NCI-H446 treated with DMSO at 0.1 percent for 48 hours (cell line): ENCODE measurements at regions not wholly inside any gene's neighbourhood (a gene's known extent, or its start where the extent isn't known, plus 50 kb on each side); places are given as distances from the start of the nearest gene placed in this dataset.

Experiments
- DNase-seq: peaks from one replicate; lab custom pipeline; 2025; lab: John Stamatoyannopoulos, UW

GRCh38 chr21:14869984-14870852 lies 194.6 kb downstream of the NRIP1 start:
- DNase-seq = no peak

GRCh38 chr21:14866859-14867765 lies 197.7 kb downstream of the NRIP1 start:
- no peak for DNase-seq

- DNase-seq = no peak
These were observed 200.4 kb downstream of the NRIP1 start for GRCh38 chr21:14864211-14865021.

GRCh38 chr21:14863745-14864210 lies 201.0 kb downstream of the NRIP1 start:
- DNase-seq = no peak

- no peak for DNase-seq
These were observed 201.7 kb downstream of the NRIP1 start for GRCh38 chr21:14862794-14863720.

- DNase-seq = no peak
These were observed 206.5 kb downstream of the NRIP1 start for GRCh38 chr21:14858311-14858710.

- DNase-seq = no peak
These were observed 207.3 kb downstream of the NRIP1 start for GRCh38 chr21:14857529-14857928.

- DNase-seq = no peak
These were observed 214.4 kb downstream of the NRIP1 start for GRCh38 chr21:14850394-14850793.

- DNase-seq = no peak
These were observed 218.2 kb downstream of the NRIP1 start for GRCh38 chr21:14846621-14847020.

- no peak for DNase-seq
These were observed 220.8 kb downstream of the NRIP1 start for GRCh38 chr21:14844001-14844400.

GRCh38 chr21:14842601-14843000 lies 222.2 kb downstream of the NRIP1 start:
- DNase-seq = no peak

- DNase-seq = no peak
These were observed 223.0 kb downstream of the NRIP1 start for GRCh38 chr21:14841511-14842472.

GRCh38 chr21:14838400-14838799 lies 226.4 kb downstream of the NRIP1 start:
- no peak for DNase-seq

GRCh38 chr21:14836950-14837349 lies 227.8 kb downstream of the NRIP1 start:
- no peak for DNase-seq

- DNase-seq = no peak
These were observed 231.0 kb downstream of the NRIP1 start for GRCh38 chr21:14833666-14834351.

- no peak for DNase-seq
These were observed 231.6 kb downstream of the NRIP1 start for GRCh38 chr21:14833241-14833640.

- no peak for DNase-seq
These were observed 234.5 kb downstream of the NRIP1 start for GRCh38 chr21:14830307-14830706.

GRCh38 chr21:14829685-14830084 lies 235.1 kb downstream of the NRIP1 start:
- DNase-seq = no peak

- no peak for DNase-seq
These were observed 237.3 kb downstream of the NRIP1 start for GRCh38 chr21:14827468-14827867.
